HepG2 (cell line): ENCODE measurements at regions not wholly inside any gene's neighbourhood (a gene's known extent, or its start where the extent isn't known, plus 50 kb on each side); places are given as distances from the start of the nearest gene placed in this dataset.

Experiments used
- ATAC-seq: fragments of 200-7000 bp; cut with Tn5 transposase; 3 replicates; pipeline ENCODE4 v1.9.1; 2020; ENCODE audit warnings: mild to moderate bottlenecking, moderate library complexity
- BruUV-seq: library from RNA; stranded (reverse); fragments of 400-500 nt; replicated peaks from 2 replicates; lab custom pipeline; 2021; lab: Mats Ljungman, UMichigan
- CTCF ChIA-PET: fragments of 300-600 bp; formaldehyde crosslinking; extraction: SDS; loops from one replicate; lab custom pipeline; 2021; ENCODE audit warnings: low total read pairs, inconsistent platforms, low intra/inter-chr PET ratio; lab: Yijun Ruan, JAX
- POLR2A ChIA-PET: fragments of 350-600 bp; sonication (Branson Sonifier 250); formaldehyde crosslinking; loops from one replicate; lab custom pipeline; 2020; ENCODE audit warnings: antibody characterized with exemption, inconsistent platforms; lab: Yijun Ruan, JAX
- DNase-seq: peaks from one replicate; pipeline ENCODE4 v3.0.0-alpha.2; 2015; ENCODE audit warnings: low spot score
- FAIRE-seq: peaks from 3 replicates; lab custom pipeline; 2011; peaks lifted over from hg19 to GRCh38; lab: Jason Lieb, UNC
- H2AFZ ChIP-seq: one replicate; pipeline ENCODE4 v1.6.1; 2011; ENCODE audit warnings: low read length, inconsistent platforms
- H3K27ac ChIP-seq: fragments of 300-600 bp; 3 replicates; pipeline ENCODE4 v1.8.0; 2011; ENCODE audit warnings: mixed run types, mild to moderate bottlenecking, mixed read lengths, low read length, inconsistent platforms; ENCODE audit not compliant: insufficient read depth; ENCODE audit errors: extremely low read length
- H3K27me3 ChIP-seq, 2 experiments: fragments of 200-600 bp in 1 of 2; 2 replicates in 1 of 2; 3 replicates in 1 of 2; pipeline versions ENCODE4 v1.6.0 to v1.8.0; 2011; ENCODE audit warnings: low read length in 2 of 2, mild to moderate bottlenecking in 2 of 2, moderate library complexity in 2 of 2, inconsistent platforms in 1 of 2; ENCODE audit not compliant: insufficient read depth in 2 of 2, control insufficient read depth in 1 of 2
- H3K36me3 ChIP-seq, 2 experiments: fragments of 200-600 bp in 1 of 2; replicated peaks in 1 of 2; 2 replicates in 1 of 2; 3 replicates in 1 of 2; pipeline versions ENCODE4 v1.5.1 to v1.8.0; 2011; ENCODE audit warnings: low read length in 2 of 2, inconsistent platforms in 1 of 2; ENCODE audit not compliant: insufficient read depth in 2 of 2, control insufficient read depth in 1 of 2
- H3K4me1 ChIP-seq: 2 replicates; pipeline ENCODE4 v1.5.1; 2012; ENCODE audit warnings: low read length, inconsistent platforms; ENCODE audit not compliant: insufficient read depth
- H3K4me2 ChIP-seq: 2 replicates; pipeline ENCODE4 v1.6.0; 2011; ENCODE audit warnings: low read depth, low read length, inconsistent platforms
- H3K4me3 ChIP-seq, 3 experiments: fragments of 200-600 bp in 1 of 3; sonication (generic), shearing (Covaris generic) in 1 of 3; replicated peaks in 1 of 3; 2 replicates each; pipeline ENCODE4 v1.5.1; 2011 to 2016; ENCODE audit warnings: low read length in 3 of 3, inconsistent platforms in 2 of 3, low read depth in 2 of 3, mild to moderate bottlenecking in 2 of 3, control low read depth in 1 of 3, mixed read lengths in 1 of 3; ENCODE audit not compliant: insufficient read depth in 1 of 3
- H3K79me2 ChIP-seq: one replicate; pipeline ENCODE4 v1.6.1; 2011; ENCODE audit warnings: low read length, inconsistent platforms; ENCODE audit not compliant: insufficient read depth
- H3K9ac ChIP-seq: 2 replicates; pipeline ENCODE4 v1.6.0; 2011; ENCODE audit warnings: mild to moderate bottlenecking, low read depth, low read length, inconsistent platforms; ENCODE audit not compliant: insufficient read depth
- H3K9me3 ChIP-seq: 2 replicates; pipeline ENCODE4 v1.5.1; 2012; ENCODE audit warnings: mild to moderate bottlenecking, low read length
- H4K20me1 ChIP-seq: 2 replicates; pipeline ENCODE4 v1.6.0; 2011; ENCODE audit warnings: inconsistent platforms, mild to moderate bottlenecking, low read length, moderate library complexity; ENCODE audit not compliant: insufficient read depth
- KDM5A ChIP-seq: fragments of 200-600 bp; sonication (generic); IDR thresholded peaks from 2 replicates; pipeline ENCODE4 v1.7.0; 2018; ENCODE audit warnings: antibody characterized with exemption, mild to moderate bottlenecking, low read length, borderline replicate concordance
- MYNN ChIP-seq: sonication (generic); formaldehyde crosslinking; IDR thresholded peaks from 2 replicates; pipeline ENCODE4 v1.4.0; 2020; ENCODE audit warnings: mild to moderate bottlenecking, low read depth, missing genetic modification reagents
- NAIF1 ChIP-seq: sonication (generic); formaldehyde crosslinking; IDR thresholded peaks from 2 replicates; pipeline ENCODE4 v1.5.0; 2020; ENCODE audit warnings: mild to moderate bottlenecking, missing genetic modification reagents, borderline replicate concordance
- SRF ChIP-seq: IDR thresholded peaks from 2 replicates; pipeline ENCODE4 v1.6.1; 2011; ENCODE audit warnings: mild to moderate bottlenecking, low read depth, low read length, moderate library complexity
- WIZ ChIP-seq: sonication (generic); formaldehyde crosslinking; IDR thresholded peaks from 2 replicates; pipeline ENCODE4 v1.5.1; 2020; ENCODE audit warnings: mild to moderate bottlenecking, missing genetic modification reagents
- ZNF343 ChIP-seq: sonication (generic); formaldehyde crosslinking; IDR thresholded peaks from 2 replicates; pipeline ENCODE4 v1.4.0; 2020; ENCODE audit warnings: mild to moderate bottlenecking, missing genetic modification reagents
- ZNF660 ChIP-seq: sonication (generic); formaldehyde crosslinking; IDR thresholded peaks from 2 replicates; pipeline ENCODE4 v1.5.1; 2020; ENCODE audit warnings: mild to moderate bottlenecking, low read depth, missing genetic modification reagents, borderline replicate concordance
- ZNF776 ChIP-seq: sonication (generic); formaldehyde crosslinking; IDR thresholded peaks from 2 replicates; pipeline ENCODE4 v1.4.0; 2020; ENCODE audit warnings: mild to moderate bottlenecking, missing genetic modification reagents
- ZSCAN12 ChIP-seq: sonication (generic); formaldehyde crosslinking; IDR thresholded peaks from 2 replicates; pipeline ENCODE4 v1.9.0; 2021; ENCODE audit warnings: mild to moderate bottlenecking, missing genetic modification reagents
- WGBS: methylation state at CpG from one replicate; pipeline ENCODE4 v1.1.6; 2017; ENCODE audit warnings: low lambda C conversion rate; 5-methylcytosine and 5-hydroxymethylcytosine counted together
- in situ Hi-C: cut with HindIII; loops from 2 replicates; pipeline ENCODE4 v1.10.0; 2017; ENCODE audit warnings: low pct_unique_long_range_greater_than_20kb; ENCODE audit not compliant: extremely low pct_ligation_motif_present
- intact Hi-C: fragments of 100-400 bp; cut with micrococcal nuclease; formaldehyde crosslinking; loops from one replicate; pipeline ENCODE4 v1.10.0; 2022; ENCODE audit not compliant: unreplicated experiment

- TF ChIP-seq MYNN (CRISPR knock-in tag) (no peak), ZNF660 (CRISPR knock-in tag) (no peak), NAIF1 (CRISPR knock-in tag) (no peak), ZSCAN12 (CRISPR knock-in tag) (no peak)
- TF ChIP-seq, all 625 proteins: peak for 0
Observed at GRCh38 chr4:13794819-13795565, 167.5 kb upstream of the BOD1L1 start (continued).

DNA sequence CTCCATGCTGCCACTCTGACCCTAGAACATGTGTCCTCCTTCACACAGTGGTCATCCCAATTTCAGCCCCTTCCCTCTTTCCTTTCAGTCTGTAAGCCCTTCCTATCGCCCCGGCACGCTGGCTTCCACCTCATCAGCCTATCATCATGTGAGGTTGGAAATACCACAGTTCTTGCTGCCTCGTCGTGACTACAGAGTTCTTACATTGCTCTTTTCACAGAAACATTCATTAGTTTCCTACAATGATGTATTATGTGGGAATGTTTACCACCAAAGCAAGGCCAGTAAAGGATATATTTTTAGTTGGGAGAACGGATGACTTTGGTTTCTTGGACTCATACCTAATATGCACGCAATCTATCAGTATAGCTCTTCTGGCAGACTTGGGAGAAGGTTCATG lies 169.5 kb upstream of the BOD1L1 start:
- ChIA-PET POLR2A (no interaction called here), CTCF (no interaction called here)
- ATAC-seq, result no peak
- H3K27ac ChIP-seq, result no peak overlapping the region
- H3K4me2 ChIP-seq, result no peak overlapping the region
- no peaks in the 10 kb centered on the region for H3K36me3 ChIP-seq
- H3K27me3 ChIP-seq, result no peaks in the 10 kb centered on the region
- FAIRE-seq, result no peak
- H3K9ac ChIP-seq, result no peak overlapping the region
- no peaks in the 10 kb centered on the region for H3K79me2 ChIP-seq
- intact Hi-C loops, result no loop called here
- H2AFZ ChIP-seq, result no peak overlapping the region
- BruUV-seq, result no TSS peak
- no peaks in the 10 kb centered on the region for H3K4me1 ChIP-seq
- in situ Hi-C loops, result no loop called here
- WGBS, result 26% methylated on average over 7 of the region's 7 CpGs
- no peak for DNase-seq
- peaks cover 38% of the 10 kb centered on the region for H3K9me3 ChIP-seq
- H4K20me1 ChIP-seq, result no peaks in the 10 kb centered on the region
- TF ChIP-seq ZNF343 (no peak), KDM5A (no peak), SRF (no peak), WIZ (CRISPR knock-in tag) (no peak), ZNF776 (CRISPR knock-in tag) (no peak)
- TF ChIP-seq, all 625 proteins: peak for 0
- H3K4me3 ChIP-seq, result no peak overlapping the region
